OCI-LY7 (cell line): ENCODE measurements at regions not wholly inside any gene's neighbourhood (a gene's known extent, or its start where the extent isn't known, plus 50 kb on each side); places are given as distances from the start of the nearest gene placed in this dataset.

Experiments
- EZH2phosphoT487 ChIP-seq: fragments of 200-600 bp; sonication (generic); IDR thresholded peaks from 2 replicates; pipeline ENCODE4 v1.6.1; 2018; ENCODE audit warnings: low read depth, borderline replicate concordance, mild to moderate bottlenecking, mixed run types, antibody characterized with exemption, low read length, moderate library complexity, mixed read lengths
- TF ChIP-seq, protein P1 (sequence below): fragments of 200-600 bp; sonication (generic); conservative IDR thresholded peaks from 2 replicates; pipeline ENCODE4 v1.5.1; 2014; ENCODE audit warnings: mild to moderate bottlenecking, antibody characterized with exemption, low read length, moderate library complexity, mixed read lengths

- TF ChIP-seq, protein P1, sequence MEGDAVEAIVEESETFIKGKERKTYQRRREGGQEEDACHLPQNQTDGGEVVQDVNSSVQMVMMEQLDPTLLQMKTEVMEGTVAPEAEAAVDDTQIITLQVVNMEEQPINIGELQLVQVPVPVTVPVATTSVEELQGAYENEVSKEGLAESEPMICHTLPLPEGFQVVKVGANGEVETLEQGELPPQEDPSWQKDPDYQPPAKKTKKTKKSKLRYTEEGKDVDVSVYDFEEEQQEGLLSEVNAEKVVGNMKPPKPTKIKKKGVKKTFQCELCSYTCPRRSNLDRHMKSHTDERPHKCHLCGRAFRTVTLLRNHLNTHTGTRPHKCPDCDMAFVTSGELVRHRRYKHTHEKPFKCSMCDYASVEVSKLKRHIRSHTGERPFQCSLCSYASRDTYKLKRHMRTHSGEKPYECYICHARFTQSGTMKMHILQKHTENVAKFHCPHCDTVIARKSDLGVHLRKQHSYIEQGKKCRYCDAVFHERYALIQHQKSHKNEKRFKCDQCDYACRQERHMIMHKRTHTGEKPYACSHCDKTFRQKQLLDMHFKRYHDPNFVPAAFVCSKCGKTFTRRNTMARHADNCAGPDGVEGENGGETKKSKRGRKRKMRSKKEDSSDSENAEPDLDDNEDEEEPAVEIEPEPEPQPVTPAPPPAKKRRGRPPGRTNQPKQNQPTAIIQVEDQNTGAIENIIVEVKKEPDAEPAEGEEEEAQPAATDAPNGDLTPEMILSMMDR: no peak
- no peak for TF ChIP-seq EZH2phosphoT487
These were observed 568.1 kb upstream of the LRRN3 start for GRCh38 chr7:110522761-110523200.
